Eye (tissue), 1 donor: ENCODE measurements at regions not wholly inside any gene's neighbourhood (a gene's known extent, or its start where the extent isn't known, plus 50 kb on each side); places are given as distances from the start of the nearest gene placed in this dataset.

Experiments
- DNase-seq: peaks from one replicate; pipeline ENCODE4 v3.0.0-alpha.2; 2015

DNA sequence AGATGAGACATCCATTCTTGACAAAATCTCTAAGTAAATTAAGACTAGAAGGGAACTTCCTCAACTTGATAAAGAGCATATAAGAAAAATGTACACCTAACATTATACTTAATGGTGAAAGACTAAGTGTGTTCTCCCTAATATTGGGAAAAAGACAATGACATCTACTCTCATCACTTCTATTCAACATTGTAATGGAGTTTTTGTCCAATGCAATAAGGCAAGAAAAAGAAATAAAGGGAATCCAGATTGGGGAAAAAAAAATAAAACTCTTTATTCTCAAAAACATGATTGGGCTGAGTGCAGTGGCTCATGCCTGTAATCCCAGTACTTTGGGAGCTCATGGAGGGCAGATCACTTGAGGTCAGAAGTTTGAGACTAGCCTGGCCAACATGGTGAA, 131.1 kb upstream of the JUN start:
- no peak for DNase-seq

DNA sequence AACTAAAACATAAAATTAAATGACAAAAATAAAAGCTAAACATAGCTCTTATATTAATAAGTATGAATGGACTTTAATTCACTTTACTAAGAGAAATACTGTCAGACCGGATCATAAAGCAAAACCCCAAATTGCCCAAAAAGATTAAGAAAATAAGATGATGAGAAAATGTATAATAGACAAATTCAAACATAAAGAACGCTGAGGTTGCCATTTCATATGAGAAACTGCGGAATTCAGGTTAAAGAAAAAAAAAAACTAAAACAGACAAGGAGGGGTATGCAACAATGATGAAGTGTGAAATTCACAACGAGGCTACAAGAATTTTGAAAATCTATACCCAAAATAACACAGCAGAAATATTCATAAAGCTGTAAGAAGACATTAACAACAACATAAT, 133.6 kb upstream of the JUN start:
- DNase-seq = no peak

DNA sequence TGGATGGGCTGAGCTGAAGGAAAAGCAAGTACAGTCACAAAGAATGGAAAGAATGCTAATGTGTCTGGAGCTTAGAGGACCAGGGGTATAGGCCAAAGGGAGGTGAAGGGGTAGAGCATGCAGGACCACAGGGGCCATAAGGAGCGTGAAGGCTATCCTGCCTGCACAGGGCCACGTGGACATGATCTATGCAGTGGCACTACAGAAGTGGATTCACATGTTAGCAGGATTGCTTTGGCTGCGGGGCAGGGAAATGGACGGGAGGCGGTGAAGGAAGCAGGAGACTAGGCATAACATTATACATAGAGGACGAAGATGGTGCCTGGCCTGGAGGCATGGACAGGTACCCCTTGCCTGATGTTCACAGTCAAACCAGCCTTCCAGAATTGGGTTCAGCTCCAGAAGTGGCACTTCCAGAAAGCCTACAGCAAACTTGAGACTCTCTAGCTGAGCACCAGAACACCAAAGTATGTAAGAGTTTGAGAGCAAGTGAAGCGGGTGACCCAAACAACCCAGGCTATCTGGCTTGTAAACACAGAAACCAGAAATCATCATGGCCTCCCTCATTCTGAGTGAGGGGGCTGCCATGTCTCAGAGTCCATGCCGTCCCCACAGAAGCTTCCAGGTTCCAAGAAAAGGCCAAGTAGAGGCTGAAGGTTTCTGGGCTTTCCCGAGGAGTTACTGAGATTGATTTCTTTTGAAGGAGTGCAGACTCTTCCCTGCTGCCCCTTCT, 135.5 kb upstream of the JUN start:
- no peak for DNase-seq

DNA sequence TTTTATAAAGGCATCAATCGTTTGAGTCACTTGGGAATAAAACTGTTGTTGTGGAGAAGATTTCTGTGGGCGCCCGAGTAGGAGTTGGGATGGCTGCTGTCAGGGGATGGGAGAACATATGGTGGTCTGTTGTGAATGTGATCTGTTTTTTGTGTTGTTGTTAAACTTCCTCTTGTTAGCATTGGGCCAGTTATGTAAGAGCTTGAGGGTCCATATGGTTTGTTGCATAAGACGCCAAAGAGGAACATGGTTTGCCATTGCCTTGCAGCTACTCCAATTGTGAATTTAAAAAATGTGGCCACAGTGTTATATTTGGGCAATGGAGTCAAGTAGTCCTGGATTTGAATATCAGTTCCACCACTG, 136.1 kb upstream of the JUN start:
- no peak for DNase-seq

DNA sequence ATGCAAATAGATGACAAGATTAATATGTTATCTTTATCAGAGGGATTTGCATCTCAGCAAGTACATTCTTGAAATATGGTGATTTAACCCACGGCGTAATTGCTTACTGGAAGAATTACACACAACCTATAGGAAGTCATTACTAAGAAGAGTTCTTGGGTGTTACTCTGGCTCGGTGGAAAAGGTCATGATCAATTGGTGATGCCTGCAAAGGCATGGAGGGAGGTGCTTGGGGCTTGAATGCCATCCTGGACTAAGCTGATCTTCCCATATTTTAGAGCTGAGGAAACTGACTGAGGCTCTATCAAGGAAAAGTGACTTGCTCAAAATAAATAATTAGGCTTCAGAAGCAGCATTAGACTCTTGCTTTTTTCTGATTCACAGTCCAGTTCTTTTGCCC, 137.5 kb upstream of the JUN start:
- no peak for DNase-seq

DNA sequence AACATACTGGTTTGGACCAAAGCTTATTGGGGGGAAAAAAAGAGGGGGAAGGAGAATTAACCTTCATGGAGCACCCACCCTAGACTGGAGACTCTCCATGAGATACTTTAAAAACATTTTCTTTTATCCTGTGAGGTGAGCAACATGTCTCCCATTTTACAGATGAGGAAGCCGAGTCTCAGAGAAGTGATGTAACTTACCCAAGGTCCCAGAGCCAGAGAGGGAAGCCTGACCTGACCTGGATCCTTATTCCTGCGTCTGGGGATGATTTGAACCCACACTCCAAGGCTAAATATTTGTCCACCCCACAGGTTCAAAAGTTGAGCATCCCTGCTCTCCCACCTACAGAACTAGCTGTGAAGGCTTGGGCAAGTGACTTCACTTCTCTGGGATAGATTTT, 137.9 kb upstream of the JUN start:
- no peak for DNase-seq

DNA sequence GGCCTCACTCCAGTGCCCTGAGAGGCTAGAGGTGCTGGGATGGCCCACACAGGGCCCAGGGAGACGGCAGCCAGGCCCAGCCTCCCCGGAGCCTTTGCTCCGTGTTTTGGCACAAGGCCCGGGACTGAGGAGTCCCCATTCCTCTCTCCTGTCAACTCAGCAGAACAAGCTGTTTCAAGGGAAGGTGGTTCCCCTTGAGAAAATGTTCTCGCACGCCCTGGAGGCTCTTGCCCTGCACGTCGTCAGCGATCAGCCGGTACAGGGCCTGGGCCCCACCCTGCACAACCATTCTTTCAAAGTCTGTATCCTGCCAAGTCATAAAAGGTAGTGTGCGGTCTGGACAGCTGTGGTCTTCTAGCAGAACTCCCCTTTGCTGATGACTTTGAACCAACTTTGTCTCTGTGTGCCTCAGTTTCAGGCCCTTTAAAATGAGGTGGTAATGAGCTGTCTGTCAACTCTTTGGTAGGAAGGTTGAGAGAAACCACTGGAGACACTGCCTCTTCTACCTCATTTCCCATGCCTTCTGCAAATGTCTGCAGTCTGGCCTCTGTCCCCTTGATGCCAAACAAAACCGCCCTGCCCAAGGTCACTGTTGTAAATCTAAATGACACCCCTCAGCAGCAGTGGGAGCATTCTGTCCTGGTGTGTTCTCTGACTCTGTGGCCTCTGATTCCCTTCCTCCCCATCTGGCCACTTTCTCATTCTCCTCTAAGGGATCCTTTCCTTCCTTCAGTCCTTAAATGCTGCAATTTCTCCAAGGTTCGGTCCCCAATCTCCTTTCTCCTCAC, 138.6 kb upstream of the JUN start:
- DNase-seq = no peak

DNA sequence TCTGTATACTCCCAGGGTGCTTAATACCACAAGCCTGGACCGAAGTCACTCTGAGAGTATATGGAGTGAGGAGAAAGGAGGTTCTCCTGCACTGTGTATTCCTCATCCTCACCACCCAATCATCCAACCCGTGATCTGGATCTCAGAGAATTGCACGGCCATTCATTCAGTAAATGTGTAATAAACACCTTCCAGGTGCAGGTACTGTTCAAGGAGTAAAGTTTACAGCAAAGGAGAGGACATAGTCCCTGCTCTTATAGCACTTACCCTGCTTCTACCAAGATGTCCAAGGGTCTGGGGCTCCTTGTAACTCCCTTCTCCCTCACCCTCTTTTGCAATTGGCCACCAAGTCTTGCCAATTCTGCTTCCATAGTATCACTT, 139.2 kb upstream of the JUN start:
- DNase-seq = no peak

DNA sequence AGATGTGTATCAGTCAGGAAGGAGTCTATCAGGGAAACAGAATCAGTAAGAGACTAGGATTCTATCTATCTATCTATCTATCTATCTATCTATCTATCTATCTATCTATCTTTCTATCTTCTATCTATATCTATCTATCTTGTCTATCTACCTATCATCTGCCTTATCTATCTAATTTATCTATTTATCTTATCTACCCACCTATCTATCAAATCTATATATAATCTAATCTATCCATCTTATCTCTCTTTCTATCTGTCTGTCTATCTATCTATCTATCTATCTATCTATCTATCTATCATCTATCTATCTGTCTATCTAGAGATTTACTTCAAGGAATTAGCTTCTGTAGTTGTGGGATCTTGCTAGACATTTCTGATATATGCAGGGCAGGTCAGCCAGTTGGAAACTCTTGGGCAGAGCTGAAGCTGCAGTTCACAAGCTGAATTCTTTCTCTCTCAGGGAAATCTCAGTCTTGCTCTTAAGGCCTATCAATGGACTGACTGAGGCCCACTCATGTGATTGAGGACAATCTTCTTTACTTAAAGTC, 140.2 kb upstream of the JUN start:
- DNase-seq = no peak

DNA sequence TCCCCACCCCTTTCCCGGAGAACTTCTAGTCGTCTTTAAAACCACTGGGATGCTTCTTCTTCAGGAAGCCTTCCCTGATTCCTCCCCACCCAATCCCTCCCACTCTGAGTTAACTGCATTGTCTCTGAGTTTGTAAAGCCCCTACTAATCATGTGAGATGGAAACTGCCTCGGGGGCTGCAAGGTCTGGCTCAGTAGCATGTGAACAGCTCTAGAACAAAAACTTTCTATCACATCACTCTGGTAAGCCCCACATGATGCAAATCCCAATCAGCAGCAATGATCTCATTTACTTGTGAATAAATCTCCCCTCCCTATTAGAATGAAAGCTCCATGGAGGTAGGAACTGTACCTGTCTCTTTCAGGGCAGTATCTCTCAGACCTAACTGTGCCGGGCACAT, 141.0 kb upstream of the JUN start:
- no peak for DNase-seq

DNA sequence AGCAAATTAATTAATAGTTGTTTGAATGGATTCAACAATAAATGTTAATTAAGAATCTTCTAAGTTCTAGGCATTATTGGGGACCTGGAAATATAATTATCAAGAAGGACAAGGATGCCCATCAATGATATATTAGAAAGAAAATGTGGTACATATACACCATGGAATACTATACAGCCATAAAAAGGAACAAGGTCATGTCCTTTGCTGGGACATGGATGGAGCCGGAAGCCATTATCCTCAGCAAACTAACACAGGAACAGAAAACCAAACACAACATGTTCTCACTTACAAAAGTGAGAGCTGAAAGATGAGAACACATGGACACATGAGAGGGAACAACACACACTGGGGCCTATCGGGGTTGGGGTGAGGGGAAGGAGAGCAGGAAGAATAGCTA, 141.4 kb upstream of the JUN start:
- no peak for DNase-seq

DNA sequence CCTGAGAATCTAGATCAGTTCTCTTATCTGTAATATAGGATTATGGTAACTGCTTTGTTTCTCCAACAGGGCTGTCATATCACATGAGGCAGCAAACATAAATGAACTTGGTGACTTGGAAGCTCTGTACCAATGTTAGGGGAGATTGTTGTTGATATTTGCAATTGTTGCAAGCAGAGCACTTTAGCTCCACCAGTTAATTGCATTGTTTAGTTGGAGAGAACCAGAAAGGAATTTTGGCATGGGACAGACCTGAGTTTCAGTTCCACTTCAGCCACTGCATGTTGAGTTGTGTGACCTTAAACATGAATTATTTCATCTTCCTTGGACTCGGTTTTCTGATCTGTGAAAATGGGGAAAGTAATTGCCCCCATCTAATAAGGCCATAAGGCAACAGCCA, 142.3 kb upstream of the JUN start:
- DNase-seq = no peak

DNA sequence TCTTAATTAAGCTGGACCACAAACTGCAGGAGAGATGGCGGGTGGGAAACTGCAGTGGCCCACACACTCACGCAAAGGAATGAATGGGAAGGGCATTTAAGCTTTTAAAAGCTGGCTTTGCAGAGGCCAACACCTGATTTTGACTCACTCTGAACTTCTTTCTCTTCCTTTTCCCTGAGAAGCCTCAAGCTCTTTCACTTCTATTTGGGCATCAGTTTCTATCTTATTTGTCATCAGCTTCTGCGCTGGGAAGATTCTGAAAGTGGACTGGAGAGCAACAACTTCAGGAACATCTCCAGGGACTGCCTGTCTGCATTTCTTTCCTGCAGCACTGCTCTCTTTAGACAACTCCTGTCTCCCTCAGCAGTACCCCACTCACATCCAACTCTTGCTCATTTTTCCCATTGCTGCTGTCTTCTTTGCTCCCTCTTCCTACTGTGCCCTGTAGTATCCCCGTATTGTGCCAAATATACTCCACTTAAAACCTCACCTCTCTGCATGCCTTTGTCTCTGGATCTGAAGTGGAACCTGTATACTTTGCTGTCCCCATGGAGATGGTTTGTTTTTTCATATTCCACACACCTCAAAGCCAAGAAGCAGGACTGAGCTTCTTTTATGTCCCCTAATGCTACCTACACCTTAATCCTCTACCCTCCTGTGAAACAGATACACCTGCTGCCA, 143.3 kb upstream of the JUN start:
- no peak for DNase-seq

DNA sequence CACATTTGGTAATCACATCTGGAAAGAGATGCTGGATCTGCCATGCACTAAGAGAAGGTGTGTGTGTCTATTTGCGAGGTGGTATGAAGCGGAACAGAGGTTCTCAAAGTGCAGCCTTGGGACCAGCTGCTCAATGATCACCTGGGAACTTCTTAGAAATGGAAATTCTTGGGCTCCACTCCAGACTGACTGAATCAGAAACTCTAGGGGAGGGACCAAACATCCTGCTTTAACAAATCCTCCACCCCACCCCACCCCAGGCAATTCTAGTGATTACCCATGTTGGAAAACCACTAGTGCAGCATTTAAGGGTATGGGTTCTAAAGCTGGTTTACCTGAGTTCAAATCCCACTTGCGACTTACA, 143.9 kb upstream of the JUN start:
- DNase-seq = no peak

DNA sequence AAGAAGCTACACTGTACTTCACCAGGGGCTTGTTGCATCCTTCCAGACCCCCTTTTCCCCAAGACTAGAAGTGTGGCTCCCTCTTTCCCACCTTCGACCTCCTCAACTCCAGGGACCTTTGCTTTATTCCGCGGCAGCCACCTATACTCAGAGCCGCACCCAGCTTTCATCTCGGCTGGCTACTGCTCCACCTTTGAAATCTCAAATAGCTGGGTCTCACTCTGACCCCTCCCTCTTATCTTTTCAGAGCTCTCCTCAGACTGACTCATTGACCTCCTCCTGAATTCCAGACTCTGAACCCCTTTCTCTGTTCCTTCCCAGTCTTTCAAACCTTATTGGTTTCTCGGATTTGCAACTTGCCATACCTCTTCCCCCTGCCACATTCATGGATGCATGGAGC, 144.7 kb upstream of the JUN start:
- no peak for DNase-seq

DNA sequence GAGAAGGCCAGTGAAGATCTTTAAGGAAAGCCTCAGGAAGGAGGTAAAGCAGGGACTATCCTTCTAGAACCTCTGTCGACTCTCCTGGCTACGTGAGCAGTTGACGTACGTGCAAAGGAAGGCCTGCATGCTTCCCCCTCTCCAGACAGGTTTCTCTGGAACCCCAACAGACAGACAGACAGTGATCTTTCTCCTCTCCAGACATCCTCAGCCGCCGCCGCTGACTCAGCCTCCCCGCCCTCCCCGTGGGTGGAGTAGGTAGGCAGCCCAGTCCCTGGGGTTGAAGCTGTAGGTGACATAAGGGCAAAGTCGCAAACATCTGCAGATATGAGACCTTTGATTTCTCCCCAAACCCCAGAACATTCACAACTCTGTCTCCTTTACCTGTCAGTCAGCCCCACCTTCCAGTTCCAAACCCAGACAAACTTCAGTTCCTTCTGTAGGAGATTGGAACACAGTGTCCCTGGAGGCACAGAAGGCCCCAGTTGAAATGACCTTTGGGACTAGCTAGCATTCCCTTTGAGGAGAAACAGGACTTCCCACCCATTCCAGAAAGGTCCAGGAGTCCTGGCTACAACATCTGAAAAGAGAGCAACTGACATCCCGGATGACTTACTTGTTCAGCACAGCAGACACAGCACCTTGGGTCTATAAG, 146.0 kb upstream of the JUN start:
- DNase-seq = no peak

DNA sequence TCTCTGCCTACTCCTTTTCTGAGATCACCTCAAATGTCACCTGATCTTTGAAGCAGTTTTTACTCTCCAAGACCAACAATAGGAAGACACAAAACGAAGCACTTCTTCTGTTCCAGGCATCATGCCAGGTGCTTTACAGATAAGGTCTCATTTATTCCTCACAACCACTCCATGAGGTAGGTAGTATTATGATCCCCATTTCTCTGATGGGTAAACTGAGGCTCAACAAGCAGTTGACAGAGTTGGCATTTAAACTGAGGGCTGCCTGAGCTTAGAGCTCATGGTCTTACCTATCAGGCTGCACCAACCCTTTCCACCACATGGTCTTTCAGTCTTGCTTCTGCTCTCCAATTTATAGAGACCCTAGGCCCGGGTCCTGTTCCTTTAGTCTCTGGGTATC, 147.2 kb upstream of the JUN start:
- DNase-seq = no peak

DNA sequence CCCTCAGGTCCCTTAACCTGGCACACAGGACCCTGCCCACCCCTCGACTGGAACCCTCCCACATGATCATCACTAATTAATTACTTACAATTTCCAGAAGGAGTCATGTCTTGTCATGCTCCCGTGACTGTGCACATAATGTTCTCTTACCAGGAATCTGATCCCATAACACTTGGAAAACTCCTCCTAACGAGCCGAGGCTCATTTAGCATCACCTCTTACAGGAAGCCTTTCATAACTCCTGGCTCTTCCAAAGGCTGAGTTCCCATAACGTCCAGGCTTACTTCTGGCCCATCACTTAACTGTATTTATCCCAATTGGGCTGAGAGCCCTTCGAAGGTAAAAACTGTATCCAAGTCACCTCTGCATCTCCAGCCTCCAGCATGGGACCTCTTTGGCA, 147.9 kb upstream of the JUN start:
- DNase-seq = no peak

DNA sequence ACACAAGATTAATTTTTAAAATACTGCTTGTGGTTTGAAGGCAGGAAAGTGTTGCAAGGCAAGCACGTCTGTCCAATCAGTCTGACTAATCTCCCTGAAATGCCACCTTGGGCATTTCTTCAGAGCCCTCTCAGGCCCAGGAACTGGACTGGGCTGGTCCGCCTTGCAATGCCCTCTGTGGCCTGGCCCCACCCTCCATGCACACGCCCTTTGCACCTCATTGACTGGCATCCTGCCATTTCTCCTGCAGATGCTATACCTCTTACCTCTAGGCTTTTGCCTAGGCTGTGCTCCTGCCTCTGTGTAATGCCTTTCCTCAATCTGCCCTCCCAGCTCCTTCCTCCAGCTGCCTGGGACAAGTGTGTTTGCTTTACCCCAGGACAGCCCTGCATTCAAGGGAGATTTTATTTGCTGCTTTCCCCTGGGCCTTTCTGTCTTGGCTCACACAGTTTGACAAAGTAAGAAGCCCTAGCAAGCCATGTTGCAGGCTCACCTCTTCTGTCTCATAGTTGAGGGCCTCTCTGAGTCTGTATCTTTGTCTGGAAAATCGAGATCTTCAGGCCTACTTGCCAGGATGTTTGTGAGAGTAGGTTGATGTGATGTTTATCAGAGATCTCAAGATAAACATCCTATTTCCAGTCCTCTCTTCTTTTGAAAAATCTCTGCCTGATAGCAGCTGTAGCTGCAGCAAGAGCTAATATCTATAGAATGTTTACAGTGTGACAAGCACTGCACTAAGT, 149.2 kb upstream of the JUN start:
- DNase-seq = no peak

DNA sequence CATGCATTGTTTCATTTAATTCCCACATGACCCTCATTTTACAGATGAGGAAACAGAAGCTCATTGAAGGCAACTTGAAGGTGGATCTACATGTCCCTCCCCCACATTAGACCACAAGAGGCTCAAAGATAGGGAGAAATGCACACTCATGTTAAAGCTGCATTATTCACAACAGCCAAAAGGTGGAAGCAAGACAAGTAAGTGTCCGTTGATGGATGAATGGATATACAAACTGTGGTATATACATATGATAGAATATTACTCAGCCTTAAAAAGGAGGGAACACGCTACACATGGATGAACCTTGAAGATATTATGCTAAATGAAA, 149.7 kb upstream of the JUN start:
- DNase-seq = no peak

DNA sequence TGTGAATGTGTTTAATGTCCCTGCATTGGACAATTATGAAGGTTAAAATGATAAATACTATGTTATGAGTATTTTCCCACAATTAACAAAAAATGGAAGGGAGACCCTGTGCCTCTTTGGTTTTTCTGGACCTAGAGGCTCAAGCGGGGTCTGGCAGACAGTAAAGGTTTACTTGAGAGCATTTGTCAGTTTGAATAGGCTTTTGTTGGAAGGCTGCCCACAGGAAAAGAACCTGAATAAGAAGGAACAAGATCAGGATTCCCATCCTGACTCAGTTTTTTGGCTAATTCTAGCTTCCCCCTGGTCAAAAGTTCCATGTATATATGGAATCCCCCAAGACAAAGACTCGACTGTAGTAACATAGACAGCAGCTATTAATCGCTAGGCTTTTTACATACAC, 150.9 kb upstream of the JUN start:
- DNase-seq = no peak

DNA sequence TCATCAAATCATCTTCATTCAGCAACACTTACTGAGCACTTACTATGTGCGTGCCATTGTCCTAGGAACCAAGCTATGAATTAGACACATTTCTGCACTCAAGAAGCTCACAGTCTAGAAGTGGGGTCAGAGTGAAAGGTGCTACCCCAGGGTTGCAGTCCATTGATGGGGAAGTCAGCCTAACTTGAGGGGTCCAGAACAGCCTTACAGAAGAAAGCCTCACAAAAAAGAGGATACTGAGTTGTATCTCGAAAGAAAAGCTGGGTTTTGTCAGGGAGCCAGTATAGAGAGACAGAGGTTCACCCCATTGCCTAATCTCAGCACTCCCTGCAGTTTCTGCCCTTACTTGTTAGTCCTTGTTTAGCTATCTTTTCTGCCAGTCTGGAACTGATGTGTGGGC, 153.1 kb upstream of the JUN start:
- DNase-seq = no peak

DNA sequence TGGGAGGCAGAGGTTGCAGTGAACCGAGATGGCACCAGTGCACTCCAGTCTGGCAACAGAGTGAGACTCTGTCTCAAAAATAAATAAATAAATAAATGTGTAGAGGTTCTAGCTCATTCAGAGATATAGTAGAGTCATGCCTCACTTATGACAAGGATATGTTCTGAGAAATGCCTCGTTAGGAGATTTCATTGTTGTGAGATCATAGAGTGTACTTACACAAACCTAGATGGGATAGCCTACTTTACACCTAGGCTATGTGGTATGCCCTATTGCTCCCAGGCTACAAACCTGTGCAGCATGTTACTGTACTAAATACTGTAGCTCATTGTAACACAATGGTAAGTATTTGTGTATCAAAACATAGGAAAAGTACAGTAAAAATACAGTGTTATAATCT, 155.3 kb upstream of the JUN start:
- DNase-seq = no peak
